Endothelial cell of umbilical vein (primary cell): ENCODE measurements at regions not wholly inside any gene's neighbourhood (a gene's known extent, or its start where the extent isn't known, plus 50 kb on each side); places are given as distances from the start of the nearest gene placed in this dataset.

ENCODE experiments used
- CTCF ChIP-seq, 2 donors: IDR thresholded peaks; 1 replicate in 1 of 2; 2 replicates in 1 of 2; pipeline ENCODE4 v1.5.1; 2011; ENCODE audit warnings: low read length in 2 of 2, mild to moderate bottlenecking in 2 of 2, moderate library complexity in 2 of 2, control low read depth in 1 of 2, inconsistent platforms in 1 of 2, low read depth in 1 of 2; ENCODE audit not compliant: insufficient read depth in 1 of 2; ENCODE audit errors: extremely low read depth in 1 of 2
- EZH2 ChIP-seq: IDR thresholded peaks from 2 replicates; pipeline ENCODE4 v1.6.1; 2012; ENCODE audit warnings: borderline replicate concordance, low read depth, mild to moderate bottlenecking, moderate library complexity, low read length, inconsistent platforms; ENCODE audit not compliant: severe bottlenecking
- GATA2 ChIP-seq: IDR thresholded peaks from 2 replicates; pipeline ENCODE4 v1.7.0; 2011; ENCODE audit warnings: low read depth, mild to moderate bottlenecking, moderate library complexity, mixed read lengths, low read length; ENCODE audit not compliant: insufficient read length, insufficient read depth
- JUN ChIP-seq: IDR thresholded peaks from 2 replicates; pipeline ENCODE4 v1.6.1; 2011; ENCODE audit warnings: borderline replicate concordance, low read depth; ENCODE audit not compliant: insufficient read length, insufficient read depth
- MAX ChIP-seq: IDR thresholded peaks from 2 replicates; pipeline ENCODE4 v1.6.1; 2011; ENCODE audit not compliant: insufficient read depth, insufficient read length
- MYC ChIP-seq: IDR thresholded peaks from one replicate; pipeline ENCODE4 v1.6.1; 2011; ENCODE audit warnings: mild to moderate bottlenecking, low read depth, low read length
- POLR2A ChIP-seq: IDR thresholded peaks from 2 replicates; pipeline ENCODE4 v1.6.1; 2012; ENCODE audit warnings: low read depth, mild to moderate bottlenecking, control low read depth, low read length
- POLR2AphosphoS5 ChIP-seq: IDR thresholded peaks from 2 replicates; pipeline ENCODE4 v1.6.1; 2012; ENCODE audit warnings: low read depth, mild to moderate bottlenecking, control low read depth, low read length, moderate library complexity; ENCODE audit not compliant: insufficient read depth

GRCh38 chr11:87924125-87924524 is 251.1 kb downstream of the RAB38 start:
- no peak for TF ChIP-seq CTCF (IDR thresholded peaks at IDR 0.05; ENCODE audit: extremely low read depth in 1 of 2, insufficient read depth in 1 of 2, low read depth in 1 of 2, low read length in 2 of 2)
- no peak for TF ChIP-seq MAX
- no peak for TF ChIP-seq POLR2A
- TF ChIP-seq EZH2, result no peak
- TF ChIP-seq JUN, result no peak
- TF ChIP-seq MYC, result no peak
- TF ChIP-seq POLR2AphosphoS5, result no peak
- TF ChIP-seq GATA2, result no peak
